ENCODE measurements at regions not wholly inside any gene's neighbourhood (a gene's known extent, or its start where the extent isn't known, plus 50 kb on each side); places are given as distances from the start of the nearest gene placed in this dataset.

DNA sequence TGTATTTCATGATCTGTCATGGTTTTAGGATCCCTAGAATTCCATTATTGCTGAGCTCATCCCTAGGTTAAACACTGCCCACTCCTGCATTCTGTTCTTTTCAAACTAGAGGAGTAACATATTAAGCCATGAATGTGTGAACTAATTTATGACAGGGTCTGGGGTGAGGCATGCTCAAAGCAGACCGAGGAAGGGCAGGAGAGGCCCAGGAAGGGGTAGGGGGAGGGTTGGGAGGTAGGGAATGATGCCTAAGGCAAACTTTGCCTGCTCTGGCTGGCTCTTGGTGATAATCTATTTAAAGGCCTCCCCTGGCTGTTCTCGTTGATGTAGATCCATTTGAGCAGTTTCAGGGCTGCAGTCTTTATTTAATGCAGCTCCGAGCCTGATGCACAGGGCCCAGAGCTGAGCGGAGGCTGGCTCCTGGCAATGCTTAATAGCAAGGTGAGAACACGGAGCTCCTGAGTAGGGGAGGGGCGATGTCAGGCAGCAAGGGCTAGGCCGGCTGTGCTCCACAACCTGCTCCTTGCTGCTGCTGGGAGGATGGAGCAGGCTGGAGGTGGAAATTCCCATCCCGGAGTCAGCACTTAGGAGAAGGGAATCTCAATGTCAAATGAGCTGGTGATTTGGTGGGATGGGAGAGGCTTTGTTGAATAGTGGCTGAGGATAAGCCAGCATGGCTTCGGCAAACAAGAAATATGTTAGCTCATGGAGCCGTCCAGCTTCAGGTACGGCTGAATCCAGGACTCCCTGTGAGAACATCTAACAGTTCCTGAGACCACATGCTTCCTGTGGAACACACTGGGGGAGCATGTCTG is 73.2 kb upstream of the UNC5A start:
- H3K4me1 Mint-ChIP-seq: no peaks in the 10 kb centered on the region
- no peak for DNase-seq
- no peak overlapping the region for H3K27ac Mint-ChIP-seq
- POLR2A ChIA-PET: no interaction called here
- H3K4me3 Mint-ChIP-seq: no peak overlapping the region
- no peaks in the 10 kb centered on the region for H3K36me3 Mint-ChIP-seq (ENCODE audit: low read depth)
- CTCF ChIA-PET: interaction anchor here (1.0 kb wide), 2 partner anchors 44 to 57 kb away, joined by 3 read pairs; no protein-coding TSS in a partner anchor
- peaks cover 34% of the 10 kb centered on the region for H3K27me3 Mint-ChIP-seq
- H3K9me3 Mint-ChIP-seq: no peaks in the 10 kb centered on the region

DNA sequence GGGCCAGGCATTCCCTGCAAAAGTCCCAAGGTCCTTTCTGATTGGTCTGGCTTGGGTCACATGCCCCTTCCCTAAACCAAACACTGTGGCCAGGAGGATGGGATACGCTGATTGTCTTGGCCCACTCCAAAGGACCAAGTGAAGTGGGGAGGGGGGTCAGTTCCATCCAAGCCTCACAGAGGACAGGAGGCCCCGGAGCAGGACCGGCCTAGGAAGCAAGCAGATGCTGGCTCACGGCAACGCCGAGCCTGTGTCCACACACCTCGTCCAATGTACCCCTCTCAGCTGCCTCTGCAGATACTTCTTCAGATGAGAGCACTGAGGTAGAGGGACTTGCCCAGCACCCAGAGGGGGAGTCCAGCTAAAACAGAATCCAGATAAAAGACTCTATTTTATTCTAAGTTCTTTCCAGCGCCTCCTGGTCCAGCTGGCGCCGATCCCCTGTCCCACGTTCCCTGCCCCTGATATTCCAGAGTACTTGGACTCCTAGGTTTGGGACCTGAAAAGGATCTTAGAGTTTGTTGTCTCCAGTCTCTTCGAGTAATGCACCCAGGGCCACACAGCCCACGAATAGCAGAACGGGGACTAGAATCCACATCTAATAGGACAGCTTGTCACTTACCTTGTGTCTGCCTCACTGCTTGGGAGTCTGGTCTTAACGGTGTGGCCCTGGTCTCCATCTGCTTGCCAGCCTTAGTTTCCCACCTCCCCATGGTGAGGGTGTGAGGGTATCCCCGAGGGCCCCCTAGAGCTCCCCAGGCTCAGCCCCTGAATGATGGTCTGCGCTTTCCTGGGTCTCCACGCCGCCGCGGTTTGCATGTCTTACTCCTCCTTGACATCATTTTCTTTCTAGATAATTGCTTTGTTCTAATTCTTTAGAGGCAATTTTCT is 72.4 kb upstream of the UNC5A start:
- Mint-ChIP-seq H3K4me1 (no peaks in the 10 kb centered on the region), H3K36me3 (ENCODE audit: low read depth) (no peaks in the 10 kb centered on the region), H3K9me3 (no peaks in the 10 kb centered on the region), H3K27me3 (peaks cover 40% of the 10 kb centered on the region), H3K27ac (no peak overlapping the region), H3K4me3 (no peak overlapping the region)
- CTCF ChIA-PET: interaction anchor here (1.0 kb wide), 1 partner anchor 43 kb away, joined by 3 read pairs; no protein-coding TSS in a partner anchor
- POLR2A ChIA-PET: no interaction called here
- DNase-seq: peak; percentile 1

DNA sequence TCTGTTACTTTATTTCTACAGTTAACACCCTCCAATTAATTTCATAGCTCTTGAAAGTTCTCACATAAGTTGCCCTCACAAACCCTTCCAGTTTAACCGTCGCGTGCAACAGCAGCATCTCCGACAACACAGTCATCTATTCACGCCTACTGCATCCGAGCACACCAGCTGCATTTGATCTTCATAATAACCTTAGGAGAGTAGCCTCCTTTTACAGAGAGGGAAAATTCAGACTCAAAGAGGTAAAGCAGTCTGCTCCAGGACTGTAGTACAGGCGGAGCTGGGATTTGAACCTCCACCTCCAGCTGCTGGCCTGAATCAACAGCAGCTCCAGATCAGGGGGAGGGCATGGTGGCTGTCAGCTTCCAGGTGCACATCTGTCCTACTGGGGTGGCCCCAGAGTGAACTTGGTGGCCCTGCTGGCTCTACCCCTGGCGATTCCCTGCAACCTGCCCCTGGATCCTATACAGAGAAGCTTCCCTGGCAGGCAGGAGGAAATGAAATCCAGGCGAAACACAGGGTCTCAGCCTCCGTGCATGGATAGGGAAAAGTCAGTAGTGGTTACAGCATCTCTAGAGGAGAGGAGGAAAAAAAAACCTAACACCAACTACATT is 71.6 kb upstream of the UNC5A start:
- Mint-ChIP-seq H3K4me3 (no peak overlapping the region), H3K4me1 (no peaks in the 10 kb centered on the region), H3K27me3 (peaks cover 43% of the 10 kb centered on the region), H3K27ac (no peak overlapping the region), H3K9me3 (no peaks in the 10 kb centered on the region), H3K36me3 (ENCODE audit: low read depth) (no peaks in the 10 kb centered on the region)
- DNase-seq: no peak
- CTCF ChIA-PET: interaction anchor here (1.0 kb wide), 1 partner anchor 81 kb away, joined by 5 read pairs; no protein-coding TSS in a partner anchor
- POLR2A ChIA-PET: no interaction called here

DNA sequence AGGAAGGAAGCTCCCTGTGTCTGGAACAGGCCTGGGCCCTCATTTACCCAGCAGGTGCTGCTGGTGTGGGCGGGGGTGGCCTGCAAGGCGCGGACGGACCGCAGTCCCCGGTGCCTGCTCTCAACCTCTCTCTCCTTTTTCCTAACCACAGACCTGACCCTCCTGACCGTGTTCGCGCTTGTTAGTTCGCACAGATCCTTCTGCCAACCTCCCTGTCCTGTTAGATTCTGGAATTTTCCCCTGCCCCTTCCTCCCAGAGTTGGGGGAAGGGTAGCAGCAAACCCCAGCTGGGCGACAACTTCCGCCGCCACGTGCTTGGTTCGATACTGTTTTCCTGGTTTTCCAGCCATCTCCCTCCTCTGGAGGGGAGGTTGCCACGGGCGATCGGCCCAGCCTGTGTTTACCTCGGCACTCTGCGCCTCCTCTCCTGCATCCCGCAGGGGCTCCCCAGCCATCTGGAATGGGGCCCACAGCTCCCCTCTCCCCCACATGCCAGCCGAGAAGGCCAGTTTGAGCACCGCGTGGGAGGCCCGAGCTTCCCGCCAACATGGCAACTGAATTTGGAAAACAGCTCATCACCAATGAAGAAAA is 70.8 kb upstream of the UNC5A start:
- CTCF ChIA-PET: interaction anchor here (0.7 to 1.0 kb wide), 4 partner anchors 14 to 332 kb away, joined by 3 to 5 read pairs (median 4); no protein-coding TSS in a partner anchor
- H3K4me1 Mint-ChIP-seq: peaks cover 4% of the 10 kb centered on the region
- H3K27me3 Mint-ChIP-seq: peaks cover 51% of the 10 kb centered on the region
- no peaks in the 10 kb centered on the region for H3K9me3 Mint-ChIP-seq
- DNase-seq: no peak
- POLR2A ChIA-PET: no interaction called here
- H3K36me3 Mint-ChIP-seq (ENCODE audit: low read depth): no peaks in the 10 kb centered on the region
- H3K27ac Mint-ChIP-seq: no peak overlapping the region
- no peak overlapping the region for H3K4me3 Mint-ChIP-seq

DNA sequence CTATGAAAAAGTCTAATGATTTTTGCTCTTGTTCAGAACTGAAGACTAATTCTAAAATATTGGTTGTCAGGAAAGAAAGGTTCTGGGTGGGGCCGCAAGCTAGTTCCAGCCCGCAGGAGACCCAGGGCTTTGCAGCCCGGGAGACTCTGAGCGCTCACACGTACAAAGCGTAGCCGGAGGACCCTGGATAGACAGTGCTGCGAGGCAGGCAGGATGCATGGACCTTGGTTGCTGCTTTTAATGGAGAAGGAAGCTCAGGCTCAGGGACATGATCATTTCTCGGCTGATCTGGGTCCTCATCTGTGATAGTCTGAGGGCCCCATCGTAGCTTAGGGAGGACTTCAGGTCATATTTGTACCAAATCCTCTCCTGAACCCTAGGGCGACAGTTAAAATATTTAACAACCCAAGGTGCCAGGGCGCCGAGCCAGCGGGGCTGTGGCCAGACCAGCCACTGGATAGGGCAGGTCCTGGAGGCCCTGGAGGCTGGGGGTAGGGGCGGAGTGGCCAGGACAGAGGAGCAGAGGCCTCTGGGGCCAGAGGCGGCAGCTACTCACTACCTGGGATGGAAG is 70.1 kb upstream of the UNC5A start:
- Mint-ChIP-seq H3K27me3 (peaks cover 57% of the 10 kb centered on the region), H3K4me1 (peaks cover 11% of the 10 kb centered on the region), H3K36me3 (ENCODE audit: low read depth) (no peaks in the 10 kb centered on the region), H3K27ac (no peak overlapping the region), H3K9me3 (no peaks in the 10 kb centered on the region), H3K4me3 (no peak overlapping the region)
- no peak for DNase-seq
- ChIA-PET CTCF (interaction anchor here (0.7 to 1.0 kb wide), 4 partner anchors 15 to 332 kb away, joined by 3 to 5 read pairs (median 4); no protein-coding TSS in a partner anchor), POLR2A (no interaction called here)

DNA sequence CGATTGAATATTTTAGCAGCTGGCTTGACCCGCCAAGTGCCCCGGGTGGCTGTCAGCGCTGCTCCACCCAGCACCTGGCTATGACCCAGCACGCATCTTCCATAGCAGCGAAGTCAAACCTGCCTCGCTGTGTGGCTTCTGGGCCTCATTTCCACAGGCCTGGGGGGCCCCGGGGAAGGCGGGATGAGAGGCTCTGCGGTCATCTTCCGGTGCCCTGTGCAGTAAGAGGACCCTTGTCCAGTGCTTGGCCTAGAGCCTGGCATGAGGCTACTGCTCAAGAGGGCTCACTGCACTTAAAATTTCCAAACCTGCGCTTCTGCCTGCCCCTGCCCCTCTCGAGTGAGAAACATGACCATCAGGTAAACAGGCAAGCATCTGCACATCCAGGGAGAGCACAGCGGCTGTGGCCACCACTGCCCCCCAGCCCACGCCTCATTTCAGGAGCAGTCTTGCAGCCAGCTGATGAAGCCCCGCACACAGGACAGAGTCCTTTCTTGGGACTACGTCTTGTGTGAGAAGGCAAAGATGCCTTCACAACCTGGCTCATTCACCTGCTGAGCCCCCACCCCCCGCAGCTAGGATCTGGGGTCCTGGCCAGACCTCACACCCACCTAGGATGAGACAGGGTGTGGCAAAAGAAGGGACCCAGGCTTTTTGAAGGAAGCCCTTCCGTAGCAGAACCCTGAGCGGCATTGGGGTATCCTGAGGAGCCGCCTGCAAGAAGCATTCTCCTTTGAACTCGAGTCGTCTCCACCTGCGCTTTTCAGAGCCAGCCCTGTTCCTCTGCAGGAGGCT is 69.5 kb upstream of the UNC5A start:
- DNase-seq: no peak
- Mint-ChIP-seq H3K4me3 (no peak overlapping the region), H3K27me3 (peaks cover 64% of the 10 kb centered on the region), H3K4me1 (peaks cover 18% of the 10 kb centered on the region), H3K9me3 (no peaks in the 10 kb centered on the region), H3K36me3 (ENCODE audit: low read depth) (no peaks in the 10 kb centered on the region), H3K27ac (no peak overlapping the region)
- CTCF ChIA-PET: interaction anchor here (0.8 kb wide), 1 partner anchor 15 kb away, joined by 3 read pairs; no protein-coding TSS in a partner anchor
- POLR2A ChIA-PET: no interaction called here

DNA sequence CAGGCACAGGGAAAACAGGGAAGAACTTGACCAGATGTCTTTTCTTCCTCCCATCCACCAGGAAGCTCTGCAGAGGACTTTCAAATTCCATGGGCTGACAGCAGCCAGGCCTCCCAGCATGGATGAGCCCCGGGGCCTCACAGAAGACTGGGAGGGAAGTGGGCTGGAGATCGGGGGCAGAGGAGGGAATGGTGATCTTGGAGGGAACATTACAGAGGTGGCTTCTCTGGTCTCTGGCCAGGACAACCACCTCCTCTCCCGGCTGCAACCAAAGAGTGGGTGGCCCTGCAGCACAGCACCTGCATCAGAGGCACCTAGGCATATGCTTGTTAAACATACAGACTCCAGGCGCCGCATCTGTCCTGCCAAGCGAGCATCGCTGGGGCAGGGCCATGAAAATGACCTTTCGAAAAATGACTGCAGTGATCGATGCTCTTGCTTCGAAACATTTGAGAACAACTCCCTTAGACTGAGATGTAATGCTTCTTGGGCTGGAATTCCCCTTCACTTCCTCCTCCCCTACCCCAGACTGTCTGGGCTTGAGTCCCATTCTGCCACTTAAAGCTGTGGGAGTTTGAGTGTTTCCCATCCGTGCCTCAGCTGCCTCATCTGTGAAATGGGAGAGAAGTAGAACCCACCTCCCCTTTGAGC is 68.7 kb upstream of the UNC5A start:
- H3K27me3 Mint-ChIP-seq: peaks cover 70% of the 10 kb centered on the region
- POLR2A ChIA-PET: no interaction called here
- no peak overlapping the region for H3K27ac Mint-ChIP-seq
- CTCF ChIA-PET: no interaction called here
- no peaks in the 10 kb centered on the region for H3K9me3 Mint-ChIP-seq
- no peaks in the 10 kb centered on the region for H3K36me3 Mint-ChIP-seq (ENCODE audit: low read depth)
- no peak for DNase-seq
- no peak overlapping the region for H3K4me3 Mint-ChIP-seq
- H3K4me1 Mint-ChIP-seq: peaks cover 21% of the 10 kb centered on the region

DNA sequence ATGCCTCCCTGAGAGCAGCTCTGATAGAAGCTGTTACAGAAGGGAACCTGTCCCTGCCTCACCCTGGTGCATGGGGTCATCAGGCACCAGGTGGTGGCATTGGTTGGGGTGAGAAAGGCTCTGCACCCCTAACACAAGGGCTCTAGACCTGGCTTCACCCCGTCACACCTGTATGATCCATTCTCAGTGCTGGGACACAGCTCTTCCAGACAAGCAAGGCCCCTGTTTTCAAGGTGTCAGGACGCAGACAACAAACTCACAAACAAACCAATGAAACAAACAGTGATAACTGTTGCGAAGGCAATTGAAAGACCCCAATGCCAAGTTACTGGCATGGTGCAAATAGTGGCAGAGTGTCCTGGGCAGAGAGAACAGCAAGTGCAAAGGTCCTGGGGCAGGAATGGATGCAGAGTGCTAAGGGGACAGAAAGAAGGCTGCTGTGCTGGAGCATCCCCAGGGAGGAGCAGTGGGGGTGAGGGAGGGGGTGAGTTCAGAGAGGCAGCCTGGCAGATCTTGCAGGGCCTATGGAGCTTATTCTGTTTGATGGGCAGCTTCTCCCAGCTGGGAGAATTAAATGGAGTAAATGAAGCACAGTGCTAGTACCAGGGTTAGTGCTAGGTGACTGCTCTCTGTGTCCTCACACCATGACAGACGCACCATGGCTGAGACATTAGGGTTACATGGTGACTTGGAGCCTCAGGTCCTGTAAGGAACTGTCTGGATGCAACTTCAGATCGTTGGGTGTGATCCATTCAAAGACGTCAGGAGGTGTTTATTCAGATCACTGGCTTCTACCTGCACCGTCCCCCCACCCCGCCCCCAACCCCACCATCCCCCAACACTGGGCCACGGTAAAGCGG is 67.9 kb upstream of the UNC5A start:
- Mint-ChIP-seq H3K9me3 (no peaks in the 10 kb centered on the region), H3K27me3 (peaks cover 74% of the 10 kb centered on the region), H3K36me3 (ENCODE audit: low read depth) (no peaks in the 10 kb centered on the region), H3K4me3 (no peak overlapping the region), H3K27ac (no peak overlapping the region), H3K4me1 (peaks cover 21% of the 10 kb centered on the region)
- DNase-seq: no peak
- ChIA-PET CTCF (no interaction called here), POLR2A (no interaction called here)

DNA sequence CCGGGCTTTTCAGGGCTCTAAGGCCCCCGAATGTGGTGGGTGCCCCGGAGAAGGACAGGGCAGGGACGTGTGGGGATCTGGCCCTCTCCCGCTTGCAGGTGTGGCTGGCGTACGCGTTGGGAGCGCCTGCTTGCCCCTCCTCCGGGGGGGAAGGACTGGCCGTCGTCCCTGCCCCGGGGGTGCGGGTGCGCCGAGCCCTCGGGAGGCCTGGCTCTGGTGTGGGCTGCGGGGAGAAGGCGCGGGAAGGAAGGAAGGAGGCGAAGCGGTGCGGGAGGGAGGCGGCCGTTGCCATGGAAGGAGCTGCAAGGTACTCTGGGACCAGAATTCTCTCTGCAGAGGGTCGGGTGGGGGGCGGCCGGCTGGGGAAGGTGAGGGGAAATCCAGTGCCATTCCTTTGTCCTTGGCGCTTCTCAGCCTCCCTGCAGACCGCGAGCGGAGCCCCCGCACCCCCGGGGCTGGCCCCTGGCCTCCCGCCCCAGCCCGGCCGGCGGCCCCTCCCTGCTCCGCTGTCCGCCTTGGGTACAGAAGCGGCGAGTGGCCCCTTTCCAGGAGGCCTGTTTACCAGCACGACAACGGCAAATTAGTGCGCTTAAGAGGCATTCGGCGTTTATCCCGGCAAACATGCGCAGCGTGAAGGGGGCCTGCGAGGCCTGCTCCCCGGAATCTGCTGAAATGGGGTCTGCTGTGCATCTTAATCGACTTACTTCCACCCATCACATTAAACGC is 67.1 kb upstream of the UNC5A start:
- Mint-ChIP-seq H3K4me1 (peaks cover 21% of the 10 kb centered on the region), H3K27me3 (peaks cover 74% of the 10 kb centered on the region), H3K9me3 (no peaks in the 10 kb centered on the region), H3K36me3 (ENCODE audit: low read depth) (no peaks in the 10 kb centered on the region), H3K27ac (no peak overlapping the region), H3K4me3 (no peak overlapping the region)
- ChIA-PET POLR2A (no interaction called here), CTCF (no interaction called here)
- no peak for DNase-seq

DNA sequence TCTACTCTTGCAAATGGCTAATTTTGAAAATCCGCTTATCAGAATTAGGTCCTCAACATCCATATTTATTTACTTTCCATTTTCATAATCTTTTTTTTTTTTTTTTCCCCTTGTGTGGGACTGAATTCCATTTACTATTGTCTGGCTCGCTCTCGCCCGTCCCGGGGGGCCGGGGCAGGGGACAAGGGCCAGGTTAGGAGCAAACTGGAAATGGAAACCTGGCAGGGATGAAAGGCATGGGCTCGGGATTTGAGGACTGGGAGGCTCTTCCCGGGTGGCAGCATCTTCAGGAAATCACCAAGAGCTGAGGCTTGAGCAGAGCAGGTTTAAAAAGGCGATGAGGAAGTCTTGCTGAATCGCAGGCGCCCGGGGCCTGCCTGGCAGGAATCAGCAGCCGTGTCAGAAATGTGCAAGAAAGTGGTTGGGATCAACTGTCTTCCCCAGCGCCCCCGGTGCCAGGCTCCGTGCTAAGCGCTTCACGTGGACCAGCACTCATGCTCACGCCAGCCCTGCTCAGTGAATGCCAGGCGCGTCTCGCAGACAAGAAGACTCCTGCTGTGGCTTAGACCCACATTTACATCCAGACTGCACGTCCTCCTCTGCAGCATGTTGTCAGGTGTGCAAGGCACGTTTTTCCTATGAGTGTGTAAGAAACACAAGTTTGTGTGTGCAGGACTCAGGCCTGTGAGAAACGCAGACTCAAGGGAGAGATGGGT is 66.3 kb upstream of the UNC5A start:
- Mint-ChIP-seq H3K4me3 (no peak overlapping the region), H3K36me3 (ENCODE audit: low read depth) (no peaks in the 10 kb centered on the region), H3K4me1 (peaks cover 21% of the 10 kb centered on the region), H3K27me3 (peaks cover 68% of the 10 kb centered on the region), H3K9me3 (no peaks in the 10 kb centered on the region), H3K27ac (no peak overlapping the region)
- no peak for DNase-seq
- POLR2A ChIA-PET: no interaction called here
- CTCF ChIA-PET: no interaction called here

All from activated CD4-positive, alpha-beta T cell treated with anti-CD3 and anti-CD28 coated beads, Interleukin-2, amount 10 ng/mL, durations not matched to agents 7 days and 5 days (primary cell).